BLaER1 treated with 17β-estradiol and CSF1 and Interleukin-3, amounts not matched to agents 10 nM and 100 nM (cell line): ENCODE measurements at regions not wholly inside any gene's neighbourhood (a gene's known extent, or its start where the extent isn't known, plus 50 kb on each side); places are given as distances from the start of the nearest gene placed in this dataset.

Source experiments
- H3K27ac ChIP-seq, 11 experiments: shearing (Covaris generic); formaldehyde crosslinking; 2 replicates each; pipeline ENCODE4 v1.8.1; 2022
- H3K27me3 ChIP-seq, 11 experiments: shearing (Covaris generic); formaldehyde crosslinking; 2 replicates each; pipeline ENCODE4 v1.8.1; 2022
- H3K36me3 ChIP-seq, 11 experiments: shearing (Covaris generic); formaldehyde crosslinking; 2 replicates each; pipeline ENCODE4 v1.8.1; 2022
- H3K4me1 ChIP-seq, 10 experiments: shearing (Covaris generic); formaldehyde crosslinking; 2 replicates each; pipeline ENCODE4 v1.8.1; 2022
- H3K4me2 ChIP-seq, 11 experiments: shearing (Covaris generic); formaldehyde crosslinking; 2 replicates each; pipeline ENCODE4 v1.8.1; 2022
- H3K4me3 ChIP-seq, 10 experiments: shearing (Covaris generic); formaldehyde crosslinking; 2 replicates each; pipeline ENCODE4 v1.8.1; 2022
- H3K9ac ChIP-seq, 11 experiments: shearing (Covaris generic); formaldehyde crosslinking; 2 replicates each; pipeline ENCODE4 v1.8.1; 2022
- H3K9me3 ChIP-seq, 11 experiments: shearing (Covaris generic); formaldehyde crosslinking; replicated peaks in 1 of 11; 2 replicates each; pipeline ENCODE4 v1.8.1; 2022
- H4K20me1 ChIP-seq, 11 experiments: shearing (Covaris generic); formaldehyde crosslinking; 2 replicates each; pipeline ENCODE4 v1.8.1; 2022
- Cebpa-rat ChIP-seq, 11 experiments: shearing (Covaris generic); IDR thresholded peaks; 2 replicates each; pipeline ENCODE4 v1.8.1; 2022

GRCh38 chr6:21348146-21348503 lies 245.4 kb upstream of the SOX4 start:
- Histone ChIP-seq H3K27me3 (no peaks in the 10 kb centered on the region), H4K20me1 (no peaks in the 10 kb centered on the region), H3K9ac (no peak overlapping the region), H3K4me3 (no peak overlapping the region), H3K4me1 (no peaks in the 10 kb centered on the region), H3K9me3 (no peaks in the 10 kb centered on the region), H3K36me3 (no peaks in the 10 kb centered on the region), H3K4me2 (no peak overlapping the region), H3K27ac (no peak overlapping the region)
- TF ChIP-seq Cebpa-rat (IDR thresholded peaks at IDR 0.05): no peak

- no peaks in the 10 kb centered on the region for H4K20me1 ChIP-seq
- no peak overlapping the region for H3K27ac ChIP-seq
- no peaks in the 10 kb centered on the region for H3K9me3 ChIP-seq
- no peaks in the 10 kb centered on the region for H3K27me3 ChIP-seq
- H3K36me3 ChIP-seq: no peaks in the 10 kb centered on the region
- H3K4me3 ChIP-seq: no peak overlapping the region
- TF ChIP-seq Cebpa-rat (IDR thresholded peaks at IDR 0.05): no peak
- H3K4me2 ChIP-seq: no peak overlapping the region
- no peak overlapping the region for H3K9ac ChIP-seq
- H3K4me1 ChIP-seq: no peaks in the 10 kb centered on the region
Measured at GRCh38 chr6:21348504-21349195, 244.9 kb upstream of the SOX4 start.

GRCh38 chr6:21349834-21350233 lies 243.7 kb upstream of the SOX4 start:
- no peaks in the 10 kb centered on the region for H3K9me3 ChIP-seq
- no peaks in the 10 kb centered on the region for H4K20me1 ChIP-seq

GRCh38 chr6:21350926-21351325 lies 242.6 kb upstream of the SOX4 start:
- Histone ChIP-seq H3K27me3 (no peaks in the 10 kb centered on the region), H3K27ac (no peak overlapping the region), H3K4me1 (no peaks in the 10 kb centered on the region), H3K36me3 (no peaks in the 10 kb centered on the region), H3K4me2 (no peak overlapping the region), H3K9ac (no peak overlapping the region), H3K9me3 (no peaks in the 10 kb centered on the region), H4K20me1 (no peaks in the 10 kb centered on the region), H3K4me3 (no peak overlapping the region)
- no peak for TF ChIP-seq Cebpa-rat (IDR thresholded peaks at IDR 0.05)

More at GRCh38 chr6:21349834-21350233, 243.7 kb upstream of the SOX4 start:
- Histone ChIP-seq H3K4me3 (no peak overlapping the region), H3K27ac (no peak overlapping the region), H3K4me2 (no peak overlapping the region), H3K36me3 (no peaks in the 10 kb centered on the region), H3K9ac (no peak overlapping the region), H3K4me1 (no peaks in the 10 kb centered on the region), H3K27me3 (no peaks in the 10 kb centered on the region)
- TF ChIP-seq Cebpa-rat (IDR thresholded peaks at IDR 0.05): no peak

- H3K27me3 ChIP-seq: no peaks in the 10 kb centered on the region
- H3K4me1 ChIP-seq: no peaks in the 10 kb centered on the region
- no peaks in the 10 kb centered on the region for H3K36me3 ChIP-seq
- TF ChIP-seq Cebpa-rat (IDR thresholded peaks at IDR 0.05): no peak
- no peak overlapping the region for H3K4me3 ChIP-seq
- no peak overlapping the region for H3K9ac ChIP-seq
- no peak overlapping the region for H3K27ac ChIP-seq
- no peaks in the 10 kb centered on the region for H3K9me3 ChIP-seq
- no peak overlapping the region for H3K4me2 ChIP-seq
- no peaks in the 10 kb centered on the region for H4K20me1 ChIP-seq
Measured at GRCh38 chr6:21352131-21352530, 241.4 kb upstream of the SOX4 start.

GRCh38 chr6:21354805-21355238 lies 238.7 kb upstream of the SOX4 start:
- H3K36me3 ChIP-seq: no peaks in the 10 kb centered on the region
- peaks cover 0 to 6% (median 0%) of the 10 kb centered on the region in 11 experiments; a peak in 3 of 22 replicates for H3K9me3 ChIP-seq
- no peaks in the 10 kb centered on the region for H4K20me1 ChIP-seq
- no peaks in the 10 kb centered on the region for H3K27me3 ChIP-seq
- H3K9ac ChIP-seq: no peak overlapping the region
- H3K4me2 ChIP-seq: no peak overlapping the region
- no peak for TF ChIP-seq Cebpa-rat (IDR thresholded peaks at IDR 0.05)
- no peaks in the 10 kb centered on the region for H3K4me1 ChIP-seq
- H3K4me3 ChIP-seq: no peak overlapping the region
- H3K27ac ChIP-seq: no peak overlapping the region

- no peak for TF ChIP-seq Cebpa-rat (IDR thresholded peaks at IDR 0.05)
- H3K9ac ChIP-seq: no peak overlapping the region
- no peak overlapping the region for H3K4me3 ChIP-seq
- no peak overlapping the region for H3K27ac ChIP-seq
- H3K27me3 ChIP-seq: no peaks in the 10 kb centered on the region
- H3K9me3 ChIP-seq: peaks cover 0 to 6% (median 0%) of the 10 kb centered on the region in 11 experiments; a peak in 3 of 22 replicates
- no peak overlapping the region for H3K4me2 ChIP-seq
- no peaks in the 10 kb centered on the region for H3K4me1 ChIP-seq
- H3K36me3 ChIP-seq: no peaks in the 10 kb centered on the region
- H4K20me1 ChIP-seq: no peaks in the 10 kb centered on the region
Measured at GRCh38 chr6:21355638-21356037, 237.9 kb upstream of the SOX4 start.

- H3K9me3 ChIP-seq: peaks cover 0 to 6% (median 0%) of the 10 kb centered on the region in 11 experiments; a peak in 3 of 22 replicates
- H3K4me1 ChIP-seq: no peaks in the 10 kb centered on the region
- H3K9ac ChIP-seq: no peak overlapping the region
- no peaks in the 10 kb centered on the region for H3K36me3 ChIP-seq
- H3K27ac ChIP-seq: no peak overlapping the region
- no peak for TF ChIP-seq Cebpa-rat (IDR thresholded peaks at IDR 0.05)
- H3K27me3 ChIP-seq: no peaks in the 10 kb centered on the region
- no peak overlapping the region for H3K4me3 ChIP-seq
- H3K4me2 ChIP-seq: no peak overlapping the region
- no peaks in the 10 kb centered on the region for H4K20me1 ChIP-seq
Measured at GRCh38 chr6:21357262-21357661, 236.3 kb upstream of the SOX4 start.

- Histone ChIP-seq H4K20me1 (no peaks in the 10 kb centered on the region), H3K27me3 (no peaks in the 10 kb centered on the region), H3K9me3 (peaks cover 0 to 6% (median 0%) of the 10 kb centered on the region in 11 experiments; a peak in 3 of 22 replicates), H3K4me2 (no peak overlapping the region; a peak in 1 of 22 replicates), H3K36me3 (no peaks in the 10 kb centered on the region), H3K4me1 (no peaks in the 10 kb centered on the region), H3K9ac (no peak overlapping the region), H3K4me3 (no peak overlapping the region), H3K27ac (no peak overlapping the region)
- TF ChIP-seq Cebpa-rat (IDR thresholded peaks at IDR 0.05): no peak
Measured at GRCh38 chr6:21359926-21360325, 233.6 kb upstream of the SOX4 start.

- no peak for TF ChIP-seq Cebpa-rat (IDR thresholded peaks at IDR 0.05)
- H3K4me2 ChIP-seq: no peak overlapping the region; a peak in 1 of 22 replicates
- H3K4me3 ChIP-seq: no peak overlapping the region
Measured at GRCh38 chr6:21360336-21360735, 233.2 kb upstream of the SOX4 start.

More at GRCh38 chr6:21360336-21360735, 233.2 kb upstream of the SOX4 start:
- Histone ChIP-seq H3K4me1 (no peaks in the 10 kb centered on the region), H4K20me1 (no peaks in the 10 kb centered on the region), H3K9ac (no peak overlapping the region), H3K9me3 (peaks cover 0 to 6% (median 0%) of the 10 kb centered on the region in 11 experiments; a peak in 3 of 22 replicates), H3K27ac (no peak overlapping the region), H3K36me3 (no peaks in the 10 kb centered on the region), H3K27me3 (no peaks in the 10 kb centered on the region)
